T-helper 1 cell (primary cell): ENCODE measurements at regions not wholly inside any gene's neighbourhood (a gene's known extent, or its start where the extent isn't known, plus 50 kb on each side); places are given as distances from the start of the nearest gene placed in this dataset.

Experiments
- DNase-seq, 5 donors: peaks; one replicate each; pipeline ENCODE4 v3.0.0-alpha.2; 2012 to 2020

DNA sequence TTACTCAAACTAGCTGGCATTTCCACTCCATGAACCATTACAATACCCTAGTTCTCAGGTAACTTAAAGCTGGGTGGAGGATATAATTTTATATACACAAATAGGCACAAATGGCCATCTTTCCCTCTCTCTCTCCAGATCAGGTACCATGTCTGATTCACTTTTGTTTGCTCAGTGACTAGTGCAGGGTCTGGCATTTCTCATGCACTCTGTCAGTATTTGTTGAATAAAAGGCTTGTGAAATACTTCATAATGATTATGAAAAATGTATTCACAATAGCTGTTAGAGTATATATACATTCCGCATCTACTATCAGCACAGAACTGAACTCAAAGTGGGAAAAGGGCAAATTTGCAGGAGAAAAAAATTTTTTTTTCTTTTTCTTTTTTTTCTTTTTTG is 510.2 kb upstream of the USP24 start:
- DNase-seq: no peak

- DNase-seq: no peak
These were observed 509.6 kb upstream of the USP24 start for GRCh38 chr1:55724551-55725325.

DNA sequence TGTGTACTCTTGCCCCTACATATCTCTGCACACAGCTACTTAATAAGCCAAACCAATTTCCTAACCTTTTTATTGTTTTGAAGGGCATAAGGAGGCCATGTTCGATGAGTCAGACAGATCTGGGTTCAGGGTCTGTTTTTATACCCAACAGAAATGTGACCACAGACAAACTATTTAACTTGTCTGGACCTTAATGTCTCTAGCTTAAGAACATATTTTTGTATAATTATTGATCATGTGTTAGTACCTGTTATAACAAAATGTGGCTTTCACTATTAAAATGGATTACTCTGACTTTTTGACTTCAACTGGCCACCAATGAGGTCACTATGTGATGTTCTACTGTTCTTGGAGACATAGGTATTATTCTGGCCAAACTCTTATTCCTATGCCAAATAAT is 507.8 kb upstream of the USP24 start:
- no peak for DNase-seq

GRCh38 chr1:55720261-55720660 is 505.1 kb upstream of the USP24 start:
- DNase-seq: no peak

- no peak for DNase-seq
These were observed 503.9 kb upstream of the USP24 start for GRCh38 chr1:55718758-55719671.

GRCh38 chr1:55717111-55717510 is 501.9 kb upstream of the USP24 start:
- DNase-seq: no peak

- no peak for DNase-seq
These were observed 501.4 kb upstream of the USP24 start for GRCh38 chr1:55716610-55717009.

GRCh38 chr1:55716151-55716550 is 501.0 kb upstream of the USP24 start:
- DNase-seq: no peak

DNA sequence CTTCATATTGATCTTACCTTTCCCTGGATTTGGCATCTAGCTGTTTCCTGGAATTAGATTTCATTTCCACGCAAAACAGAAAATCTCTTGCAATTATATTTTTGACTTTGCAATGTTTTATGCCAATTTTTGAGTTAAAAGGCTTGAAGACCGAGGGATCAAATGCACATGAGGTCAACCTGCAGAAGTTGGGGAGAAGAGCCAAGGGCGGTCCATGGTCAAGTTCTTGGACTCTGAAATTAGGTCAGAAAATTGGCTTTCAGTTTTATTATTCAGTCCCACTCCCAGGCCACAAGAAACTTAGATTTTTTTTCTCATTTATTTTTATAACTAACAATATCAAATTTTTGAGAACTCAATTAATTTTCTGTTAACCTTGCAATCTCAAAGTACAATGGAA is 499.1 kb upstream of the USP24 start:
- no peak for DNase-seq

- DNase-seq: no peak
These were observed 498.4 kb upstream of the USP24 start for GRCh38 chr1:55713516-55713915.

- no peak for DNase-seq
These were observed 497.0 kb upstream of the USP24 start for GRCh38 chr1:55712148-55712547.

DNA sequence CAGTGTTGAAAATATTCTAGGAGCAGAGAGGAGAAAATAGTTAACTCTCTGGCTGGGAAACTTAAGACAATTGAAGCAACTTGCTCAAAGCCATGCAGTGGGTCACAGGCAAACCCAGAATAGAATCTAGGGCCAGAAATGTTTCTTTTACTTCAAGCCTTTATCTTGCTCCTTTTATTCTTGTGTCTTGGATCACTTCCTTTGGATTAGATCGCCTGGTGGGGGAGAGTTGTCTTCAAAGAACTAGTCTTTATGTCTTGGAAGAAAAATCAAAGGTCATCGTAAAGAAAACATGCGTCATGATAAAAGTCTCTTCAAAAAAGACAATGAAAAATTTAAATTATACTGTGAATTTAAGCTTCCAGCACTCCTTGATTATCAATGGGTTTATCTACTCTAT is 493.6 kb upstream of the USP24 start:
- no peak for DNase-seq

DNA sequence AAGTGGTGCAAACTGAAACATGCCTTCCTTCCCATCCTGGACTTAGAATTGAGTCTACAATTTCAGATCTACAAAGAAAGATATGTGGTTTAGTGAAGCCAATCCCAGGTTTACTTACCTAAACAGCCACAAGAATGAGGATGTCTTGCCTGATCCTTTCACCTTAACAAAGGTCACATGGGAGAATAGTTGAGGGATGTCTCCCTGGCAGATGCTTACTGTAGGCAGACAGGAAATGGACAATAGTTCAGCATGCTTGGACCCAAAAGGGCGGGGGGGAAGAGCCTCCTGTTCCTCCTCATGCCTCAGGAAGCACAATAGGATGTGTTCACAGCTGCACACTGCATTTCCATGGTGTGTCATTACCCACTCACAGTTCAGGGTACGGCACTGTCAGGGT is 492.7 kb upstream of the USP24 start:
- no peak for DNase-seq

DNA sequence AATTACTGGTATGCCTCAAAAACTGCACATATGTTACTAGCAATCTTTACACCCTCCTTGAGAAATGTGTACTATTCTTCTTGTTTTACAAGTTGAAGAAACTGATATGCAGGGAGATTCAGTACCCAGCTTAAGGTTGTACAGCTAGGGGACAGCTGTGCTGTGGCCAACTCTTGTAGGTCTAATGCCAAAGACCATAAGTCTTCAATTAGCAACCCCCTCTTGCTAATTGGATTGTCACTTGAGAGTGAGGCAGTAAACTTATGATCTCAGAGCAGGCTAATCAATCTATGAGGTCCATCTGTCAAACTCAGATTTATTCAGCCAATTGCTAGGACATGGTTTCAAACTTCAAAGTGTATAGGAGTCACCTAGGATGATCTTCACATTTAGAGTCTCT is 492.0 kb upstream of the USP24 start:
- DNase-seq: no peak

DNA sequence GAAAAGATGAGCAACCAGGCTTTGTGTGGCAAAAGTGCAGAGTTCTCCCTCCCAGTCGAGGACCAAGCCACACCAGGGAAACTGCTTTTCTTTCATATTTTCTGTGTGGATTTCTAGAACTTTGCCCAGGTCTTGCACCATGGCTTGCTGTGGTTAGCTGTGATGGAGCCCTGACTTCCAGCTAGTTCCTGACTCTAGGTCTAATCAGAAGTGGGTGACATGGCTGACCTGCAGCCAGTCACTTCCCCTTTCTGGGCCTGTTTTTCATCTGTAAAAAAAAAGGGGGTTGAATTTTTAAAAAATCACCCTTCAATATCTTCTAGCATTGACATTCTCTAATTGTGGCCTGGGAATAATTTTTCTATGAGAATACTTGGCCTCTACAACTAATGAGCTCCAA is 491.2 kb upstream of the USP24 start:
- no peak for DNase-seq

DNA sequence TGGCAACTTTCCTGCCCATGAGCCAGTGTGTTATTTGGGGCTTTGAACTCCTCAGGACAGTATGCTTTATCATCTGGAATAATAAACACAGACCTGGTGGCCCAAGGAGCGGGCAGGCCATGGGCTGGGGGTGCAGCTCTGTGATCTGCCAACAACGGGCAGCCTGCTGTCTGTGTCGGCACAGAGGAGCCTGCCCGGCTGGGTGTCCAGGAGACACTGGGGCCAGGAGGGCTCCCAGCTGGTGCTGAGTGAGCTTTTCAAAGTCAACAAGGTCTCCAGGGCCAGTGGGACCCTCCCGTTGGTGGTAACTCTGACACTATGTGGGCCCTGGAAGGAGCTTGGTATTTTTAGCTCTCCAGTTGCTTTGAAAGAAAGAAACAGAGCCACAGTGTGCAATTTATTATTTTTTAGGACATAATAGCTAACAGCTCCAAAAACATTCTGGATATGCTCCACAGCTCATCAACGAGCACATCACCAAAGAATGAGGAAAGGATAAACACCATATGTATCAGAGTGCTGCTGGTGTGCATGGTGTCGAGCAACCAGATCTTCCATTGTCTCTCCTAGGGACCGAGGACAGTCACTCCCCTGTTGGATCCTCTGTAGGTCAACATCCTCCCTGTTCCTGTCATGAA is 488.7 kb upstream of the USP24 start:
- DNase-seq: no peak

DNA sequence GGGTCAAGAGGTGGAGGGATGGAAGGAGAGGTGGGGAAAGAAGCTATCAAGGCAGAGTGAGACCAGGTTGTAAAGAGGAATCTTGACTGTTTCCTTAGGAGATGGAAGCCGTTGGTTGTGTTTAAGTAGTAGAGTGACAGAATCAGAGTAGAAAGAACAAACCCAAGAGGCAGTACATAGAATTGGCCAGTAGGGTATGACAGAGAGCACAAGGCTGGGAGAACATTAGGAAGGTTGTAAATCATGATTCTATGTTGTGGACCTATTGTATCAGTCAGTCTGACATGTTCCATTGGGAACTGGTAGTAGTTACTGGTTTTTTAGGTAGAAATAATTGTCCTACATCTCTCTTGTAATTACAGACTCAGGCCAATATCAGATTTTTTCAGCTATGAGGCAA is 486.9 kb upstream of the USP24 start:
- DNase-seq: no peak

- no peak for DNase-seq
These were observed 485.4 kb upstream of the USP24 start for GRCh38 chr1:55700359-55701130.

DNA sequence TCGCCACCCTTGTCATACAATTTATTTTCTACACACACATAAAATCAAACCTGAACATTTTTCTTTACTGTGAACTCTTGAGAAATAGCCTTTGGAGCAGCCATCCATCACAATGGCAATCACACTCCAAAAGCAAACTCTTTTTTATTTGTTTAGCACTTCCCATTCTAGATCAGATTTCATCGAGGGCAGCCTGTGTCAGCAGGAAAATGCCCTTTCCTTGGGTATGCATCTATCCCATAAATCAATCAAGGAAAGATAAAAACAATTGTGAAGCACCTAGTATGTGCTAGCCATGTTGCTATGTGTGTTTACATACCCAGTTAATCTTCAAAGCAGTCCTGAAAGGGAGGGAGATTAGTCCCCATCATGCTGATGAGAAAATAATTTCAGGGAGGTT is 484.1 kb upstream of the USP24 start:
- no peak for DNase-seq

GRCh38 chr1:55697997-55698535 is 482.9 kb upstream of the USP24 start:
- no peak for DNase-seq

DNA sequence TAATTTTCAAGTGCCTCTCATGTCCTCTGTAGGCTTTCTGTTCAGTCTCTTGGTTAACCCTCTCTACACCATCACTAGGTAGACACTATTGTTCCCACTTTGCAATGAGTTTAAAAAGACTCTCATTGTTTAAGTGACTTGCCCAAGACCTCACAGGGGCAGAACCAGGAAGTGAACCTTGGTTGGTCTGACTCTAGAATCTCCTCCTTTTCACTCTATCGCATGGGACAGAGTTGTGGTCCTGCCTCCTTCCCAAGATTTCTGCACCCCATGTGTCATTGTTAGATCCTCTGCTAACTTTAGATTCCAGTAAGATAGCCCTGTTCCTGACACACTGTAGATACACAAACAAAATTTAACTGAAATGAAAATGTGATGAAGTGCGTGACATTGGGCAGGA is 481.7 kb upstream of the USP24 start:
- no peak for DNase-seq

GRCh38 chr1:55696181-55696754 is 481.1 kb upstream of the USP24 start:
- DNase-seq: no peak
